ENCODE measurements at regions not wholly inside any gene's neighbourhood (a gene's known extent, or its start where the extent isn't known, plus 50 kb on each side); places are given as distances from the start of the nearest gene placed in this dataset.

DNA sequence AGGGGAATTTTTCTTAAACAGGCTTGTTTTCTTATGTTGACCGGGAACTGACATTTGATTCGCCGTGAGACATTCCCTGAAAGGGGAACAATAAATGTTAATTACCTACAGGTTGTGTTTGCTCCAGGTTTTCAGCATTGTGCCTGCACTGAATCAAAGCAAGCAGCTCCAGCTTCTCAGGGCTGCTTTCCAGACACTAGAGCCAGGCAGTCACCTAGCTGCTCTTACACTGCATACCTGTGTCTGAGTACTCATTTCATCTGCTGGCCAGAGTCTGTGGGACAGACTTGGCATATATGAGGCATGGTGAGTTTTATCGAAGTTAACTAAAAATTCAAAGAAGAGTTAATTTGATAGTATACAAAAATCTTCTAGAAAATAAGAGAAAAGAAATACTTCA lies 951.8 kb upstream of the MAP3K7 start:
- TF ChIP-seq, protein P1, sequence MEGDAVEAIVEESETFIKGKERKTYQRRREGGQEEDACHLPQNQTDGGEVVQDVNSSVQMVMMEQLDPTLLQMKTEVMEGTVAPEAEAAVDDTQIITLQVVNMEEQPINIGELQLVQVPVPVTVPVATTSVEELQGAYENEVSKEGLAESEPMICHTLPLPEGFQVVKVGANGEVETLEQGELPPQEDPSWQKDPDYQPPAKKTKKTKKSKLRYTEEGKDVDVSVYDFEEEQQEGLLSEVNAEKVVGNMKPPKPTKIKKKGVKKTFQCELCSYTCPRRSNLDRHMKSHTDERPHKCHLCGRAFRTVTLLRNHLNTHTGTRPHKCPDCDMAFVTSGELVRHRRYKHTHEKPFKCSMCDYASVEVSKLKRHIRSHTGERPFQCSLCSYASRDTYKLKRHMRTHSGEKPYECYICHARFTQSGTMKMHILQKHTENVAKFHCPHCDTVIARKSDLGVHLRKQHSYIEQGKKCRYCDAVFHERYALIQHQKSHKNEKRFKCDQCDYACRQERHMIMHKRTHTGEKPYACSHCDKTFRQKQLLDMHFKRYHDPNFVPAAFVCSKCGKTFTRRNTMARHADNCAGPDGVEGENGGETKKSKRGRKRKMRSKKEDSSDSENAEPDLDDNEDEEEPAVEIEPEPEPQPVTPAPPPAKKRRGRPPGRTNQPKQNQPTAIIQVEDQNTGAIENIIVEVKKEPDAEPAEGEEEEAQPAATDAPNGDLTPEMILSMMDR (conservative IDR thresholded peaks at IDR 0.05; ENCODE audit: low read depth), result no peak
- ChIA-PET POLR2A (ENCODE audit: low non-redundant PET) (no interaction called here), CTCF (no interaction called here)
- H3K27ac ChIP-seq, result no peak overlapping the region
- no peak for DNase-seq (ENCODE audit: low spot score)

DNA sequence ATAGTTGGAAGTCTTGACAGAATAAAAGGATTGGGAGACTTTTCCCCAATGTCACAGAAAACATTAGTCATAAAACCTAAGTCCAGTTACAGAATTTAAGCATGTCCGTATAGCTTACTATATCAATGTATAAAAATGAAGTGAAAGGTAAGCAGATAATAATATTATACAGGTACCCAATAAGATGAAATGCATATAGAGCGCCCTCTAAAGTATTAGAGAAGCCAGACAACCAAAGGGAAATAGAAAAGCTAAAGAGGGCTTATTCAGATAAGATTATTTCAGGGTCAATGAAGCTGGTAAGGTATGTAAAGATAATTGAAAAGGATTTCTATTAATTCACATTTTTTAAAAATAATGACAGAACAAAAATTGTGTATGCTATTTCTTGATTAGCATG lies 947.7 kb upstream of the MAP3K7 start:
- H3K27ac ChIP-seq, result no peak overlapping the region
- POLR2A ChIA-PET (ENCODE audit: low non-redundant PET), result no interaction called here
- CTCF ChIA-PET, result interaction anchor here (0.6 to 1.1 kb wide), 2 partner anchors 33 to 121 kb away, joined by 3 to 5 read pairs; no protein-coding TSS in a partner anchor
- DNase-seq (ENCODE audit: low spot score), result no peak
- TF ChIP-seq, protein P1 (conservative IDR thresholded peaks at IDR 0.05; ENCODE audit: low read depth), result no peak

DNA sequence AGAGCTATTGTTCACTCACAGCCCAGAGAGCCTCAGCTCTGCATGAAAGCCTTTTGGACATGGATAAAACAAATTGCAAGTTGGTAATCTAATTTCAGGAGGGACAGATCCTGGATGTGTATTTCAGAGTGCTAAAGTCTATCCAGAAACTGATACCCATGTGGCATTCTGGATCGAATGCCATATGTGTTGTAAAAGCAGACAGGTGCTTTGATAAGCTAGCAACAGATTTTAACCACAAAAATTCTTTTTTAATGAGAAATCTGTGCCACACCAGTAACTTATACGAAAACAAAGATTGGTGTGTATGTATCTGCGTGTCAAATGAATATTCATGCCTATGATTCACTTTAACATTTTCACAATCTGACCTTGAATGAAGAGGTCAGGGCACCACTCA lies 936.6 kb upstream of the MAP3K7 start:
- DNase-seq (ENCODE audit: low spot score), result no peak
- H3K27ac ChIP-seq, result no peak overlapping the region
- ChIA-PET POLR2A (ENCODE audit: low non-redundant PET) (no interaction called here), CTCF (no interaction called here)
- TF ChIP-seq, protein P1 (conservative IDR thresholded peaks at IDR 0.05; ENCODE audit: low read depth), result no peak

DNA sequence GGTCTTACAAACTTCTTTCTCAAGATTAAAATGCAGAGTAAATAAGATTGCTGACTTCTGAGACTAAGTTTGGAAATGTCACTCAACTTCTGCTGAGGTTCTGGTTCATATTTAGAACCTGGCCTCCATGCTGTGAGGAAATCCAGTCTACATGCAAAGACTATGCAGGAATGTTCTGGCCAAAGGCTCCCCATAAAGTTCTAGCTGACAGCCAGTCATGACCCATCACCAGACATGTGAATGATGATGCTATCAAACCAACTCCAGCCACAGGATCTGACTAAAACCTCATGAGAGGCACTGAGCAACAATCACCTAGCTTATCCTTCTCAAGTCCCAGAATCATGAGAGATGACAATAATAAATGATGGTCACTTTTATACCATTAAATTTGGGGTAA lies 935.1 kb upstream of the MAP3K7 start:
- TF ChIP-seq, protein P1 (conservative IDR thresholded peaks at IDR 0.05; ENCODE audit: low read depth), result no peak
- no peak overlapping the region for H3K27ac ChIP-seq
- no peak for DNase-seq (ENCODE audit: low spot score)
- ChIA-PET CTCF (no interaction called here), POLR2A (ENCODE audit: low non-redundant PET) (no interaction called here)

DNA sequence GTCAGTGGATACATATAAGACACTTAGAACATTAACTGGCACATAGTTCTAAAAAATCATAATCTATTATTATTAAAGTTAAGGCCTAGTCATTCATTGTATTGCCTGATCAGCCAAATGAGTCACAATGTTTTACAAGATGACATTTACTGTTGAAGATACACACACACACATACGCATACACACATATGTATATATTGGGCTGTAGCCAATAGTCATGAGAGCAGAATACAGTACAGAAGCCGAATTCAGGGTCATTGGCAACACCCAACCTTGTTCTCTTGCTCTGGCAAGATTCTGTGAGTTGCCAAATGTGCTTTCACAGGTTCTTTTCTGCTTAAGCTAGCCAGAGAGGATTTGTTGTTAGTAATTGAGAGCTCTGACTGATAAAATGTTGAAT lies 922.8 kb upstream of the MAP3K7 start:
- ChIA-PET POLR2A (ENCODE audit: low non-redundant PET) (no interaction called here), CTCF (no interaction called here)
- no peak overlapping the region for H3K27ac ChIP-seq
- no peak for DNase-seq (ENCODE audit: low spot score)
- TF ChIP-seq, protein P1 (conservative IDR thresholded peaks at IDR 0.05; ENCODE audit: low read depth), result no peak

DNA sequence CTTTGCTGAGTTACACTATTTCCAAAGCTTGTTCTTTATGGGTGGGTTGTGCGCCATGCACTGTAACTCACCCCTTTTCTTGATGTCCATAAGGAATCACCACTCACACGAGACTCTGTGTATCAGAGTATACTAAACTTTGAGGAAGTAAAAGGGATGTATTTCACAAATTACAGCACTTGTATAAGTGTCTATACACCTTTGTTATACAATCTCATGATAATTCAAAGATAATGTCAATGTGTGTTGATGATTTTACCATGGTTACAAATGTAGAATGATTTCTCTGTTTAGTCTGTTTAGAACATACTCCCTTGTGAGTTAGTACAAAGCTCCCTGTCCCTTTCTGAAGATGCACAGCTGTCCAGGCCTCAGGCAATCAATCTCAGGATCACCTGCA lies 922.2 kb upstream of the MAP3K7 start:
- ChIA-PET CTCF (no interaction called here), POLR2A (ENCODE audit: low non-redundant PET) (no interaction called here)
- no peak overlapping the region for H3K27ac ChIP-seq
- TF ChIP-seq, protein P1 (conservative IDR thresholded peaks at IDR 0.05; ENCODE audit: low read depth), result no peak
- no peak for DNase-seq (ENCODE audit: low spot score)

DNA sequence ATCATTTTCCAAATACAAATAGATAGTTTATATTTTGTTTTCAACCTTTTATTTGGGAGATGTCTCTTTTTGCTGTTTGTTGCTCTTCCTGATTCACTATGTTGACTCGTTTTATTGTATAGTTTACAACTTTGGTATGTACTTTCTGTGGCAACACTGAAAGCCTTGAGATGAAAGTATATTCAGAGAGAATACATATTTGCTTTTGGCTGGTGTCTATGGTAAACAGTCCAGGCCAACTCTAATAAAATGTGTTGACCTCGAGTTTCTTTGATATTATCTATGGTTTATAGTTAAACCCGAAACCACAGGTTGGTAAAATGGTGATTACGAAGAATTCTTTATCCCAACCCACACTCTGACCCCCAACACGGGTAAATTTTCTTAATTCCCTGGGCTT lies 919.6 kb upstream of the MAP3K7 start:
- CTCF ChIA-PET, result no interaction called here

More for the DNA sequence above, 919.6 kb upstream of the MAP3K7 start:
- TF ChIP-seq, protein P1 (conservative IDR thresholded peaks at IDR 0.05; ENCODE audit: low read depth), result no peak
- no peak for DNase-seq (ENCODE audit: low spot score)
- no peak overlapping the region for H3K27ac ChIP-seq
- POLR2A ChIA-PET (ENCODE audit: low non-redundant PET), result no interaction called here
